Neural cell (in vitro differentiated cells): ENCODE measurements at regions not wholly inside any gene's neighbourhood (a gene's known extent, or its start where the extent isn't known, plus 50 kb on each side); places are given as distances from the start of the nearest gene placed in this dataset.

Experiments
- EZH2 ChIP-seq: fragments of 200-600, 300-800 bp; shearing (Covaris generic), sonication (generic); IDR thresholded peaks from 2 replicates; pipeline ENCODE4 v1.6.1; 2014; ENCODE audit warnings: antibody characterized with exemption, low read length, borderline replicate concordance, mild to moderate bottlenecking; ENCODE audit not compliant: insufficient read depth, poor library complexity, severe bottlenecking
- MXI1 ChIP-seq: fragments of 450-650 bp; conservative IDR thresholded peaks from 2 replicates; pipeline ENCODE4 v1.6.1; 2014; ENCODE audit warnings: antibody characterized with exemption, mild to moderate bottlenecking; ENCODE audit not compliant: poor library complexity, severe bottlenecking
- POLR2AphosphoS5 ChIP-seq: IDR thresholded peaks from 2 replicates; pipeline ENCODE4 v1.6.1; 2012
- REST ChIP-seq: IDR thresholded peaks from 2 replicates; pipeline ENCODE4 v1.6.1; 2012; ENCODE audit warnings: borderline replicate concordance
- TAF1 ChIP-seq: IDR thresholded peaks from 2 replicates; pipeline ENCODE4 v1.6.1; 2012; ENCODE audit warnings: low read depth
- TF ChIP-seq, protein P1 (sequence below): fragments of 450-650 bp; IDR thresholded peaks from 2 replicates; pipeline ENCODE4 v1.5.1; 2014; ENCODE audit warnings: antibody characterized with exemption, mild to moderate bottlenecking, moderate library complexity; ENCODE audit not compliant: poor library complexity, severe bottlenecking

- TF ChIP-seq, protein P1, sequence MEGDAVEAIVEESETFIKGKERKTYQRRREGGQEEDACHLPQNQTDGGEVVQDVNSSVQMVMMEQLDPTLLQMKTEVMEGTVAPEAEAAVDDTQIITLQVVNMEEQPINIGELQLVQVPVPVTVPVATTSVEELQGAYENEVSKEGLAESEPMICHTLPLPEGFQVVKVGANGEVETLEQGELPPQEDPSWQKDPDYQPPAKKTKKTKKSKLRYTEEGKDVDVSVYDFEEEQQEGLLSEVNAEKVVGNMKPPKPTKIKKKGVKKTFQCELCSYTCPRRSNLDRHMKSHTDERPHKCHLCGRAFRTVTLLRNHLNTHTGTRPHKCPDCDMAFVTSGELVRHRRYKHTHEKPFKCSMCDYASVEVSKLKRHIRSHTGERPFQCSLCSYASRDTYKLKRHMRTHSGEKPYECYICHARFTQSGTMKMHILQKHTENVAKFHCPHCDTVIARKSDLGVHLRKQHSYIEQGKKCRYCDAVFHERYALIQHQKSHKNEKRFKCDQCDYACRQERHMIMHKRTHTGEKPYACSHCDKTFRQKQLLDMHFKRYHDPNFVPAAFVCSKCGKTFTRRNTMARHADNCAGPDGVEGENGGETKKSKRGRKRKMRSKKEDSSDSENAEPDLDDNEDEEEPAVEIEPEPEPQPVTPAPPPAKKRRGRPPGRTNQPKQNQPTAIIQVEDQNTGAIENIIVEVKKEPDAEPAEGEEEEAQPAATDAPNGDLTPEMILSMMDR: no peak
- TF ChIP-seq POLR2AphosphoS5 (no peak), EZH2 (no peak), MXI1 (no peak), REST (no peak), TAF1 (no peak)
These were observed 126.9 kb upstream of the TRIB2 start for GRCh38 chr2:12589802-12590320.
